K562 (cell line): ENCODE measurements at regions not wholly inside any gene's neighbourhood (a gene's known extent, or its start where the extent isn't known, plus 50 kb on each side); places are given as distances from the start of the nearest gene placed in this dataset.

Experiments used
- ARID4B ChIP-seq: sonication (generic); formaldehyde crosslinking; IDR thresholded peaks from 2 replicates; pipeline ENCODE4 v1.8.0; 2022; ENCODE audit warnings: mild to moderate bottlenecking, missing genetic modification reagents
- CHD2 ChIP-seq: IDR thresholded peaks from 2 replicates; pipeline ENCODE4 v1.6.1; 2011; ENCODE audit warnings: low read depth, low read length
- EP300 ChIP-seq: IDR thresholded peaks from 2 replicates; pipeline ENCODE4 v1.6.1; 2012; ENCODE audit warnings: low read length, improper control_type of control experiment
- JUND ChIP-seq, 2 experiments: IDR thresholded peaks; 2 replicates in 1 of 2; 3 replicates in 1 of 2; pipeline ENCODE4 v1.6.1; 2011; ENCODE audit warnings: borderline replicate concordance in 2 of 2, low read depth in 2 of 2, low read length in 2 of 2, improper control_type of control experiment in 1 of 2, missing biosample characterization in 1 of 2, missing genetic modification characterization in 1 of 2, missing genetic modification reagents in 1 of 2
- KAT7 ChIP-seq: sonication (generic); formaldehyde crosslinking; IDR thresholded peaks from 2 replicates; pipeline ENCODE4 v1.8.0; 2022; ENCODE audit warnings: missing genetic modification reagents, mild to moderate bottlenecking, borderline replicate concordance
- RCOR1 ChIP-seq, 2 experiments: IDR thresholded peaks; 2 replicates each; pipeline ENCODE4 v1.6.1; 2012; ENCODE audit warnings: low read depth in 2 of 2, low read length in 2 of 2, borderline replicate concordance in 1 of 2, improper control_type of control experiment in 1 of 2
- USF2 ChIP-seq: sonication (generic); formaldehyde crosslinking; IDR thresholded peaks from 2 replicates; pipeline ENCODE4 v1.5.0; 2020; ENCODE audit warnings: missing genetic modification reagents

GRCh38 chr3:103295974-103296570 is 861.3 kb downstream of the ZPLD1 start:
- no peak for TF ChIP-seq CHD2
- no peak for TF ChIP-seq KAT7 (CRISPR knock-in tag)
- no peak for TF ChIP-seq JUND (IDR thresholded peaks at IDR 0.05; ENCODE audit: borderline replicate concordance, low read depth, low read length)
- TF ChIP-seq JUND (tag; IDR thresholded peaks at IDR 0.05; ENCODE audit: borderline replicate concordance, low read depth, low read length), result no peak
- no peak for TF ChIP-seq ARID4B (CRISPR knock-in tag)
- TF ChIP-seq RCOR1 (IDR thresholded peaks at IDR 0.05; ENCODE audit: borderline replicate concordance in 1 of 2, low read depth in 2 of 2, low read length in 2 of 2), result no peak
- TF ChIP-seq EP300, result no peak
- TF ChIP-seq USF2 (CRISPR knock-in tag), result no peak
